GM21723 (cell line): ENCODE measurements at regions not wholly inside any gene's neighbourhood (a gene's known extent, or its start where the extent isn't known, plus 50 kb on each side); places are given as distances from the start of the nearest gene placed in this dataset.
"Not testable (repeated sequence)": the region's sequence is repeated elsewhere in the genome, so short reads cannot be mapped to it uniquely, and the experiment has no call there.

Experiments used
- ATAC-seq: cut with Tn5 transposase; IDR thresholded peaks from one replicate; pipeline ENCODE4 v1.9.1; 2021; ENCODE audit warnings: mild to moderate bottlenecking, moderate library complexity; ENCODE audit not compliant: unreplicated experiment

DNA sequence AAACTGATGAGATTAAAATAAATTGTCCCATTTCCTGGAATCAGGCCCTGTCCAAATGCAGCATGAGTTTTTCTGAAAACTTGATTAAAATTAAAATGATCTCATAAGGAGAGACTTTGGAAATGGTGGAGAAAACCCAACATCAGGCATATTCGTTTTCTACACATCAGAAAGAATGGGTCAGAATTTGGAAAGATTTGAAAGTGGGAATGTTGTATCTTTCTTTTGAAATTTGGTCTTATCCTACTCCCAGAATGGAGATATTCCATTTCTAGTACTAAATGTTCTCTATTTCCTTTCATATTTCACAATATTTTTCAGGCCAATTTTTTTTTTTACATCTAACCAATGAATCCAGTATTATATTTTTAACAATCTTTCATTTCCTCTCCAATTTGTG, 223.9 kb upstream of the RXFP2 start:
- ATAC-seq: no peak

- no peak for ATAC-seq
Observed at GRCh38 chr13:31517599-31517998, 221.7 kb upstream of the RXFP2 start.

GRCh38 chr13:31518645-31519044, 220.7 kb upstream of the RXFP2 start:
- ATAC-seq: no peak

GRCh38 chr13:31521435-31521834, 217.9 kb upstream of the RXFP2 start:
- ATAC-seq: no peak

- ATAC-seq: no peak
Observed at GRCh38 chr13:31522396-31522795, 216.9 kb upstream of the RXFP2 start.

DNA sequence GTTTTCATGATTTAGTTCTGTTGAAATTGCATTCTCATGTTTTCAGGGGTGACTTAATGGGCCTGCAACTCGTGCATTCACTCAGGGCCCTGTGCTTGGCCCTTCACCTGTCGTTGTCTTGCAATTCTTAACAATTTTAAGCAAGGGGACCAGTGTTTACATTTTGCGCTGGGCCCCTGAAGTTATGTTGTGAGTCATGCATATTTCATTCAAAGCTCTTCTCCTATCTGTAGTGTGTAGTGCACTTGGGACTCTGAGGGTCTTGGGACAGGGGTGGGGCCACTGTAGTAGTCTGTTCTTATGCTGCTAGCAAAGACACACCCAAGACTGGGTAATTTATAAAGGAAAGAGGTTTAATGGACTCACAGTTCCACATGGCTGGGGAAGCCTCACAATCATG, 211.2 kb upstream of the RXFP2 start:
- no peak for ATAC-seq

- no peak for ATAC-seq
Observed at GRCh38 chr13:31528758-31529157, 210.6 kb upstream of the RXFP2 start.

- ATAC-seq: no peak
Observed at GRCh38 chr13:31530922-31531321, 208.4 kb upstream of the RXFP2 start.

GRCh38 chr13:31537052-31537451, 202.3 kb upstream of the RXFP2 start:
- ATAC-seq: no peak

GRCh38 chr13:31538067-31539042, 201.0 kb upstream of the RXFP2 start:
- ATAC-seq: no peak

DNA sequence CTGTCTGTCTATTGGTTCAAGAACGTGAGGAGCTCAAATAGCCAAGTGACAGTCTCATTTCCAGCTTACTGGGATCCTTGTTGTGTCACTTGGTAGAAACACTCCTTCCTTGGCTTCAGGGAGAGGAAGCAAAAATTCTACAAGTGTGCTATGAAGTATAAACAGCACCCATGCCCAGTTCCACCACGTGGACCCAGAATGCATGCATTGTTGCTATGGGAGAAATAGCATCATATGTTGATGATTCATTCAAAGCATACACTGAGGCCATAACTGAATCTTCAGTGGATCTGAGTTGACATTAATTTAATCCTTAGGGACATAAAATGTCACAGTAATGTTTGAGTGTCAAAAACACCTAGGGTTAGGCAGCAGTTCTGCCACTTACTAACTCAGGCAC, 199.0 kb upstream of the RXFP2 start:
- no peak for ATAC-seq

- ATAC-seq: no peak
Observed at GRCh38 chr13:31543190-31543589, 196.1 kb upstream of the RXFP2 start.

DNA sequence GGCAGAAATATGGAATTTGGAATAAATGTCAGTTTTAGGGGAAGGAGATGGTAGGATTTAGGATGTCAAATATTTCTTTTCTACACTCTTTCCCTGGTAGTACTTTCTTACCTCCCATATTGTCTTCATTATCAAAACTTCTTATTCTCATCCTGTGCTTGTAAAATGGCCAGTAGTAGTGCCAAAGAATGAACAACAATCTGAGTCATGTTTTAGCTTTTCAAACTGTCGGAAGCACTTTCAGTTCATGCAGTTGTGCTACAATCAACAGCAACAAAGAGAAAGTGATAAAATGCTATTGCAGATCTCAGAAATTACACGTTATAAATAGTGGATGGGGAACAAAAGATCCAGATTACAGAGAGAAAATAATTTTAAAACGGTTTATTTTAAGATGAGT, 193.7 kb upstream of the RXFP2 start:
- no peak for ATAC-seq

- ATAC-seq: no peak
Observed at GRCh38 chr13:31556376-31556775, 182.9 kb upstream of the RXFP2 start.

DNA sequence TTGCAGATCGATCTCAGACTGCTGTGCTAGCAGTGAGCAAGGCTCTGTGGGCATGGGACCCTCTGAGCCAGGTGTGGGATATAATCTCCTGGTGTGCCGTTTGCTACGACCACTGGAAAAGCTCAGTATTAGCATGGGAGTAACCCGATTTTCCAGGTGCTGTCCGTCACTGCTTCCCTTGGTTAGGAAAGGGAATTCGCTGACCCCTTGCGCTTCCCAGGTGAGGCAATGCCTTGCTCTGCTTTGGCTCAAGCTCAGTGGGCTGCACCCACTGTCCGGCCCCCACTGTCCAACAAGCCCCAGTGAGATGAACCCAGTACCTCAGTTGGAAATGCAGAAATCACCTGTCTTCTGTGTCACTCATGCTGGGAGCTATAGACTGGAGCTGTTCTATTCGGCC, 155.1 kb upstream of the RXFP2 start:
- ATAC-seq: not testable (repeated sequence)

DNA sequence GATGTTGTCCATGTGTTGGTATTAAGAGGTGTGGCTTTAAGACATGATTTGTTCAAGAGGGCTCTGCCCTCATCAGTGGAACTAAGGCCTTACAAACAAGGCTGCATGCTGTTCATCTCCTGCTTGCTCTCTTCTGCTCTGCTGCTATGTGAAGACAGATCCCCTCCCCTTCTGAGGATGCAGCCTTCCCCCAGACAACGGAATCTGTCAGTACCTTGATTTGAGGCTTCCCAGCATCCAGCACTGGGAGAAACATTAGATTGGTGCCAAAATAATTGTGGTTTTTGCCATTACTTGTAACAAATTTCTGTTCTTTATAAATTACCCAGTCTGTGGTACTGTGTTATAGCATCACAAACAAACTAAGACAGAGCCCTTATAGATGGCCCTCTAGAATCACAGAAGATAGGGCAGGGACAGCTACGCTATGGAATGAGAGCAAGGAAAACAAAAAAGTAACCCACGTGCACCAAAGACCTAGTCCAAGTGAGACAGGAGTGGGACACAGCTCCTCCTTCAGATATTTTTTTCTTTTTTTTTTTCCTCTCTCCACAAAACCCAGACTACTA, 151.5 kb upstream of the RXFP2 start:
- ATAC-seq: no peak

DNA sequence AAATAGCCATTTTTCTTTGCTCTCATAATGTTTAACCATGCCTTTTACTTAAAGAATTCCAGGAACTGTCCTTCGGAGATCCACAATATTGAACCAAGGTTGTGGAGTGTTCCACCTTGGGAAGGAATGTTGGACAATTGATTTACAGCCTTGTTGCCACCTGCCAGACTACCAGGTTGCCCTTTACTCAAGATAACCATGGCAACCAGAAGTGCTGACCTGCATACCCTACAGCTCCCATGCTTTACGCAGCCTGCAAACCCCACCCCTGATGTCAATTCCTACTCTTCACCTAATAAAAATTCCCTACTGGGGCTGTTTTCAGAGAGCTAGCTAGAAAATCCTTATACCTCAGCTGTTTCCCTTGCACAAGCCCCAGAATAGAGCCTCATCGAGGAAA, 151.0 kb upstream of the RXFP2 start:
- no peak for ATAC-seq

DNA sequence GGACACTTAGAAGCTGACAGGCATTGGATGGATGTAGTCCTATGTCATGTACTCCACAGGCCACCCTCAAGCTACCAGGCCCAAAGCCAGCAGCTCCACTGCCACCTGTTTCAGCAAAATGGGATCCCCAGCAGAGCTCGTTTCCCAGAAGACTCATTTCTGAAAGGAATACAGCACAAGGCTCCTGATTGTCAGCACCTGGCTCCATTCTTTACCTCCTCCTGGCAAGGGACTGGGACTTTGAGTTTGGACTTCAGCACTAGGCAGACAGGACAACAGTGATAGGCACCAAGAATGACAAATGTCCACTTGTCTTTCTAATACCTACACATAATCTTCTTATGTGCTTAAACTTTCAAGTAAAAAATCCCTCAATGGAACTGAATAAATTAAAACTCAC, 150.4 kb upstream of the RXFP2 start:
- no peak for ATAC-seq

DNA sequence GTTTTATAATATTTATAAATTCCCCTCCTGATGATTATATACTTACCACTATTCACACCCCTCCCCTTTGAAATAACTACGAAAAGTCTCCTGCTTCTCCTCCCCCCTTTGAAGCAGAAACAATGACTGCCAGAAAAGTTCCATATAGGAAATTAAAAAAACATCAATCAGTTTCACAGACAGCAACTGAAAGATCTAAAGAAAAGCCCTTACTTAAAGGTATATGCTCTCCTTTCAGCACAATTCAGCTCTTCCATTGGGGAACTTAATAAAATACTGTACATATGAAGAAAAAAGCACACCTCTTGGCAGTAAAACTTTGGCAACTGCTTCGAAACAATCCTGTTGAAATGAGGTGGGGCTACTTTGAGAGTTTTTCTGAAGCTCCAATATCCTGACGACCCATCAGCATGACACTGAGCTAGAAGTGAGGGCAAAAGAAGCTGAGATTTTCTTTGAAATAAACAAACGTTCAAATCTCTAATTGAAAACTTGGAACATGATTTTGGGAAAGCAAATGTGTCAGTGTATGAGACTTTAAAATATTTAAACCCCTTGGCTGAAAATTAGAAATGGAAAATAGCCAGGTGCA, 147.6 kb upstream of the RXFP2 start:
- ATAC-seq: no peak

DNA sequence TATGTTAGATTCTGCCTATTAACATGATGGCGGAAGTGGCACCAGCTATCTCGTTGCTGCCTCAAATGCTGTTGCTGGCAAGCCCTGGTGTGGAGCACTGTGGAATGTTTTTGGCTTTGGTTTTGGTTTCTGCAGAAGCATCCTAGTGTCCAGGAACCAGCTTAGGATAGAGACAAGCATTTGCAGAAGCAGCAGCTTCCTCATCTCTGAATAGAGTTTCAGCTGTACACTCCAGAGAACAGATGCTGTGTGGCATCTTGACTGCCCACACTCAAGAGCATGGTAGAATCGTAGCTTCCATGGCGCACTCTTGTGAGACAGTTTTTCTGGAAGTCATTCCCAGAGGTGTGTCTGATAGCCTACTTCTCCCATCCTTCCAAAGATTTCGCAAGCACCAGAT, 145.3 kb upstream of the RXFP2 start:
- no peak for ATAC-seq

- no peak for ATAC-seq
Observed at GRCh38 chr13:31595563-31595962, 143.8 kb upstream of the RXFP2 start.

- no peak for ATAC-seq
Observed at GRCh38 chr13:31598990-31599389, 140.3 kb upstream of the RXFP2 start.
